K562 (cell line): ENCODE measurements at regions not wholly inside any gene's neighbourhood (a gene's known extent, or its start where the extent isn't known, plus 50 kb on each side); places are given as distances from the start of the nearest gene placed in this dataset.

Source experiments
- CXXC5 ChIP-seq: fragments of 250-450 bp; sonication (Bioruptor Pico); IDR thresholded peaks from 2 replicates; pipeline ENCODE4 v1.8.0; 2022; ENCODE audit warnings: inconsistent platforms, mild to moderate bottlenecking, moderate library complexity
- MXI1 ChIP-seq: IDR thresholded peaks from 2 replicates; pipeline ENCODE4 v1.6.1; 2011; ENCODE audit warnings: low read depth, mild to moderate bottlenecking, improper control_type of control experiment, low read length
- PHF8 ChIP-seq: fragments of 200-600 bp; sonication (generic); IDR thresholded peaks from 2 replicates; pipeline ENCODE4 v1.6.1; 2012; ENCODE audit warnings: mixed run types, mild to moderate bottlenecking, inconsistent platforms, low read length, moderate library complexity, borderline replicate concordance
- POLR2A ChIP-seq: fragments of 450-650 bp; conservative IDR thresholded peaks from 2 replicates; pipeline ENCODE4 v1.6.1; 2016
- POLR2AphosphoS2 ChIP-seq: IDR thresholded peaks from 2 replicates; pipeline ENCODE4 v1.6.1; 2012; ENCODE audit warnings: low read length, improper control_type of control experiment
- RAD21 ChIP-seq, 2 experiments: fragments of 250-450 bp in 1 of 2; fragments of 450-650 bp in 1 of 2; sonication (Bioruptor Pico) in 1 of 2; formaldehyde crosslinking in 1 of 2; IDR thresholded peaks in 1 of 2; conservative IDR thresholded peaks in 1 of 2; 2 replicates each; pipeline versions ENCODE4 v1.4.0 to v1.8.0; 2020 to 2022; ENCODE audit warnings: mild to moderate bottlenecking in 2 of 2, moderate library complexity in 1 of 2
- RBM39 ChIP-seq: fragments of 200-400 bp; formaldehyde crosslinking; optimal IDR thresholded peaks from 2 replicates; pipeline ENCODE3; 2018; ENCODE audit warnings: low read depth, low read length
- XRCC3 ChIP-seq: fragments of 450-650 bp; IDR thresholded peaks from 2 replicates; pipeline ENCODE4 v1.6.1; 2017; ENCODE audit warnings: mild to moderate bottlenecking, moderate library complexity
- ZBTB8A ChIP-seq: fragments of 450-650 bp; IDR thresholded peaks from 2 replicates; pipeline ENCODE4 v1.6.1; 2018; ENCODE audit warnings: mild to moderate bottlenecking, moderate library complexity; ENCODE audit not compliant: partially characterized antibody
- TF ChIP-seq, protein P1 (sequence below): fragments of 150-350 bp; conservative IDR thresholded peaks from 2 replicates; pipeline ENCODE4 v1.6.1; 2014; ENCODE audit warnings: low read length
- TF ChIP-seq, protein P2 (sequence below): sonication (generic); formaldehyde crosslinking; IDR thresholded peaks from 2 replicates; pipeline ENCODE4 v1.9.0; 2022; ENCODE audit warnings: mild to moderate bottlenecking, missing genetic modification reagents
- TF ChIP-seq, protein P3 (sequence below), 3 experiments: IDR thresholded peaks in 2 of 3; conservative IDR thresholded peaks in 1 of 3; 2 replicates each; pipeline ENCODE4 v1.5.1; 2011 to 2012; ENCODE audit warnings: low read length in 3 of 3, mild to moderate bottlenecking in 3 of 3, control low read depth in 2 of 3, improper control_type of control experiment in 1 of 3, inconsistent platforms in 1 of 3, low read depth in 1 of 3, mixed read lengths in 1 of 3, moderate library complexity in 1 of 3; ENCODE audit not compliant: insufficient read depth in 2 of 3
- TF ChIP-seq, protein P4 (sequence below): sonication (generic); formaldehyde crosslinking; IDR thresholded peaks from 2 replicates; pipeline ENCODE4 v1.8.1; 2023; ENCODE audit warnings: mild to moderate bottlenecking, missing genetic modification reagents

DNA sequence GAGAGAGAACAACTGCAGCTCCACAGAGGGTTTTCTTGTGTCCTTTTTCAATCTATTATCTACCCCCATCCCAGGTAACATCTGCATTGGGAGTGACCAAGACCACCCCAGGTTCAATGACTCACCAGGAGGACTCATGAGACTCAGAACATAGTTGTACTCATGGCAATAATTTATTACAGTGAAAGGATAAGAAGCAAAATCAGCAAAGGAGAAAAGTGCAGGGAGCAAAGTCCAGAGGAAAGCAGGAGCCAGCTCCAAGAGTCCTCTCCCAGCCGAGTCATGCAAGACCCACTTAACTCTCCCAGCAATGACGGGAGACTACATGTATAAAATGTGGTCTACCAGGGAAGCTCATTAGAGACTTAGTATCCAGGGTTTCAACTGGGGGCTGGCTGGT is 129.5 kb upstream of the RBPJ start:
- TF ChIP-seq MXI1 (no peak), CXXC5 (no peak), RBM39 (no peak), POLR2AphosphoS2 (no peak), RAD21 (CRISPR knock-in tag; conservative IDR thresholded peaks at IDR 0.05 in 1 of 2, IDR thresholded peaks at IDR 0.05 in 1 of 2) (no peak), ZBTB8A (no peak), PHF8 (no peak), POLR2A (no peak), XRCC3 (no peak)
- TF ChIP-seq, protein P1, sequence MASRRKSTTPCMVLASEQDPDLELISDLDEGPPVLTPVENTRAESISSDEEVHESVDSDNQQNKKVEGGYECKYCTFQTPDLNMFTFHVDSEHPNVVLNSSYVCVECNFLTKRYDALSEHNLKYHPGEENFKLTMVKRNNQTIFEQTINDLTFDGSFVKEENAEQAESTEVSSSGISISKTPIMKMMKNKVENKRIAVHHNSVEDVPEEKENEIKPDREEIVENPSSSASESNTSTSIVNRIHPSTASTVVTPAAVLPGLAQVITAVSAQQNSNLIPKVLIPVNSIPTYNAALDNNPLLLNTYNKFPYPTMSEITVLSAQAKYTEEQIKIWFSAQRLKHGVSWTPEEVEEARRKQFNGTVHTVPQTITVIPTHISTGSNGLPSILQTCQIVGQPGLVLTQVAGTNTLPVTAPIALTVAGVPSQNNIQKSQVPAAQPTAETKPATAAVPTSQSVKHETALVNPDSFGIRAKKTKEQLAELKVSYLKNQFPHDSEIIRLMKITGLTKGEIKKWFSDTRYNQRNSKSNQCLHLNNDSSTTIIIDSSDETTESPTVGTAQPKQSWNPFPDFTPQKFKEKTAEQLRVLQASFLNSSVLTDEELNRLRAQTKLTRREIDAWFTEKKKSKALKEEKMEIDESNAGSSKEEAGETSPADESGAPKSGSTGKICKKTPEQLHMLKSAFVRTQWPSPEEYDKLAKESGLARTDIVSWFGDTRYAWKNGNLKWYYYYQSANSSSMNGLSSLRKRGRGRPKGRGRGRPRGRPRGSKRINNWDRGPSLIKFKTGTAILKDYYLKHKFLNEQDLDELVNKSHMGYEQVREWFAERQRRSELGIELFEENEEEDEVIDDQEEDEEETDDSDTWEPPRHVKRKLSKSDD, result no peak
- TF ChIP-seq, protein P2, sequence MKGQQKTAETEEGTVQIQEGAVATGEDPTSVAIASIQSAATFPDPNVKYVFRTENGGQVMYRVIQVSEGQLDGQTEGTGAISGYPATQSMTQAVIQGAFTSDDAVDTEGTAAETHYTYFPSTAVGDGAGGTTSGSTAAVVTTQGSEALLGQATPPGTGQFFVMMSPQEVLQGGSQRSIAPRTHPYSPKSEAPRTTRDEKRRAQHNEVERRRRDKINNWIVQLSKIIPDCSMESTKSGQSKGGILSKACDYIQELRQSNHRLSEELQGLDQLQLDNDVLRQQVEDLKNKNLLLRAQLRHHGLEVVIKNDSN (CRISPR knock-in tag), result no peak
- TF ChIP-seq, protein P3, sequence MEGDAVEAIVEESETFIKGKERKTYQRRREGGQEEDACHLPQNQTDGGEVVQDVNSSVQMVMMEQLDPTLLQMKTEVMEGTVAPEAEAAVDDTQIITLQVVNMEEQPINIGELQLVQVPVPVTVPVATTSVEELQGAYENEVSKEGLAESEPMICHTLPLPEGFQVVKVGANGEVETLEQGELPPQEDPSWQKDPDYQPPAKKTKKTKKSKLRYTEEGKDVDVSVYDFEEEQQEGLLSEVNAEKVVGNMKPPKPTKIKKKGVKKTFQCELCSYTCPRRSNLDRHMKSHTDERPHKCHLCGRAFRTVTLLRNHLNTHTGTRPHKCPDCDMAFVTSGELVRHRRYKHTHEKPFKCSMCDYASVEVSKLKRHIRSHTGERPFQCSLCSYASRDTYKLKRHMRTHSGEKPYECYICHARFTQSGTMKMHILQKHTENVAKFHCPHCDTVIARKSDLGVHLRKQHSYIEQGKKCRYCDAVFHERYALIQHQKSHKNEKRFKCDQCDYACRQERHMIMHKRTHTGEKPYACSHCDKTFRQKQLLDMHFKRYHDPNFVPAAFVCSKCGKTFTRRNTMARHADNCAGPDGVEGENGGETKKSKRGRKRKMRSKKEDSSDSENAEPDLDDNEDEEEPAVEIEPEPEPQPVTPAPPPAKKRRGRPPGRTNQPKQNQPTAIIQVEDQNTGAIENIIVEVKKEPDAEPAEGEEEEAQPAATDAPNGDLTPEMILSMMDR (IDR thresholded peaks at IDR 0.05 in 2 of 3, conservative IDR thresholded peaks at IDR 0.05 in 1 of 3; ENCODE audit: insufficient read depth in 2 of 3, low read depth in 1 of 3, low read length in 3 of 3), result no peak
- TF ChIP-seq, protein P4, sequence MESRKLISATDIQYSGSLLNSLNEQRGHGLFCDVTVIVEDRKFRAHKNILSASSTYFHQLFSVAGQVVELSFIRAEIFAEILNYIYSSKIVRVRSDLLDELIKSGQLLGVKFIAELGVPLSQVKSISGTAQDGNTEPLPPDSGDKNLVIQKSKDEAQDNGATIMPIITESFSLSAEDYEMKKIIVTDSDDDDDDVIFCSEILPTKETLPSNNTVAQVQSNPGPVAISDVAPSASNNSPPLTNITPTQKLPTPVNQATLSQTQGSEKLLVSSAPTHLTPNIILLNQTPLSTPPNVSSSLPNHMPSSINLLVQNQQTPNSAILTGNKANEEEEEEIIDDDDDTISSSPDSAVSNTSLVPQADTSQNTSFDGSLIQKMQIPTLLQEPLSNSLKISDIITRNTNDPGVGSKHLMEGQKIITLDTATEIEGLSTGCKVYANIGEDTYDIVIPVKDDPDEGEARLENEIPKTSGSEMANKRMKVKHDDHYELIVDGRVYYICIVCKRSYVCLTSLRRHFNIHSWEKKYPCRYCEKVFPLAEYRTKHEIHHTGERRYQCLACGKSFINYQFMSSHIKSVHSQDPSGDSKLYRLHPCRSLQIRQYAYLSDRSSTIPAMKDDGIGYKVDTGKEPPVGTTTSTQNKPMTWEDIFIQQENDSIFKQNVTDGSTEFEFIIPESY (CRISPR knock-in tag), result no peak
